ENCODE measurements at regions not wholly inside any gene's neighbourhood (a gene's known extent, or its start where the extent isn't known, plus 50 kb on each side); places are given as distances from the start of the nearest gene placed in this dataset.

DNA sequence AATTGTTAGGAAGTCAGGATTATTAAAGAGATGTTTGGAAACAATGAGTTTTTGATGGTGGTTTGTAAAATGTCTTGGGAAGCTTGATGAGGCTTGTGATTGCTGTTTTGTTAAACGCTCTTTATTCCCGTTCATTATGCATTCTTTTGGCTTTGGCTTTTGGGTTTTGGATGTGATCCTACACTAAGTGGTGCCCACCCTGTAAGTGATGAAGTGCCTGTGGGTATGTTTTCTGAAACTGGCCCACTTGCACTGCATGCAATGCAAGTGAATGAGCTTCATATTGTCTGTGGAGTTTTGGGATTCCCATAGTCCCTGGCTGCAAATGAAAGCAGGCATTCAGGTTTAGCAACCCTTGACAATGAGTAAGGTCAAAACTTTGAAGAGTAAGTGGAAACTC lies 1035.5 kb upstream of the WWC1 start:
- CTCF ChIA-PET = no interaction called here
- no peak for ATAC-seq
- POLR2A ChIA-PET = no interaction called here

DNA sequence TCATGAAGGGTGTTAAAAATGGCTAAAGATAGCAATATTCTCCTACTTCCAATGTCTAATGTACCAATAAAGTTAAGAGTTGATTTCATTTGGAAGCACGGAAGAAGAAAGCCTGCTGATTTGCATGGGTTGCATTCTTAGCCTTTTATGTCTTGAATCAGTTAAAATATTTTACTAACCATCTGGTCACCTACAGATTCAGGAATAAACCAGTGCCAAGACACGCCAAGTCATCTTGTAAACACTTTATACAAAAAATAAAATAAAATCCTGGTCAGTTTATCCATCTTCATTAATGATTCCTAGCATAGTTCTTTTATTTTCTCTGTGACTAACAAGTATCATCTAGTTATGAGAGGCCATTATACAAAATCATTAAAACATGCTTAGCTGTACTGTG lies 1031.6 kb upstream of the WWC1 start:
- intact Hi-C loops (cut with micrococcal nuclease) = no loop called here
- ChIA-PET POLR2A (no interaction called here), CTCF (no interaction called here)
- no peaks in the 10 kb centered on the region for H3K36me3 Mint-ChIP-seq (ENCODE audit: low read depth)
- TF ChIP-seq, protein P1, sequence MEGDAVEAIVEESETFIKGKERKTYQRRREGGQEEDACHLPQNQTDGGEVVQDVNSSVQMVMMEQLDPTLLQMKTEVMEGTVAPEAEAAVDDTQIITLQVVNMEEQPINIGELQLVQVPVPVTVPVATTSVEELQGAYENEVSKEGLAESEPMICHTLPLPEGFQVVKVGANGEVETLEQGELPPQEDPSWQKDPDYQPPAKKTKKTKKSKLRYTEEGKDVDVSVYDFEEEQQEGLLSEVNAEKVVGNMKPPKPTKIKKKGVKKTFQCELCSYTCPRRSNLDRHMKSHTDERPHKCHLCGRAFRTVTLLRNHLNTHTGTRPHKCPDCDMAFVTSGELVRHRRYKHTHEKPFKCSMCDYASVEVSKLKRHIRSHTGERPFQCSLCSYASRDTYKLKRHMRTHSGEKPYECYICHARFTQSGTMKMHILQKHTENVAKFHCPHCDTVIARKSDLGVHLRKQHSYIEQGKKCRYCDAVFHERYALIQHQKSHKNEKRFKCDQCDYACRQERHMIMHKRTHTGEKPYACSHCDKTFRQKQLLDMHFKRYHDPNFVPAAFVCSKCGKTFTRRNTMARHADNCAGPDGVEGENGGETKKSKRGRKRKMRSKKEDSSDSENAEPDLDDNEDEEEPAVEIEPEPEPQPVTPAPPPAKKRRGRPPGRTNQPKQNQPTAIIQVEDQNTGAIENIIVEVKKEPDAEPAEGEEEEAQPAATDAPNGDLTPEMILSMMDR (IDR thresholded peaks at IDR 0.05) = no peak
- DNase-seq (no peak), ATAC-seq (no peak)
- no peaks in the 10 kb centered on the region for H3K27me3 Mint-ChIP-seq
- H3K9me3 Mint-ChIP-seq = peaks cover 8% of the 10 kb centered on the region
- H3K4me3 Mint-ChIP-seq = no peak overlapping the region
- H3K4me1 Mint-ChIP-seq (ENCODE audit: low read depth) = no peaks in the 10 kb centered on the region
- H3K27ac Mint-ChIP-seq = no peak overlapping the region

More for the DNA sequence above, 1035.5 kb upstream of the WWC1 start:
- no peaks in the 10 kb centered on the region for H3K4me1 Mint-ChIP-seq (ENCODE audit: low read depth)
- no peaks in the 10 kb centered on the region for H3K27me3 Mint-ChIP-seq
- no peak overlapping the region for H3K4me3 Mint-ChIP-seq
- no peak overlapping the region for H3K27ac Mint-ChIP-seq
- DNase-seq = no peak
- TF ChIP-seq, protein P1 (IDR thresholded peaks at IDR 0.05) = no peak
- peaks cover 3% of the 10 kb centered on the region for H3K9me3 Mint-ChIP-seq
- intact Hi-C loops (cut with micrococcal nuclease) = no loop called here
- no peaks in the 10 kb centered on the region for H3K36me3 Mint-ChIP-seq (ENCODE audit: low read depth)

DNA sequence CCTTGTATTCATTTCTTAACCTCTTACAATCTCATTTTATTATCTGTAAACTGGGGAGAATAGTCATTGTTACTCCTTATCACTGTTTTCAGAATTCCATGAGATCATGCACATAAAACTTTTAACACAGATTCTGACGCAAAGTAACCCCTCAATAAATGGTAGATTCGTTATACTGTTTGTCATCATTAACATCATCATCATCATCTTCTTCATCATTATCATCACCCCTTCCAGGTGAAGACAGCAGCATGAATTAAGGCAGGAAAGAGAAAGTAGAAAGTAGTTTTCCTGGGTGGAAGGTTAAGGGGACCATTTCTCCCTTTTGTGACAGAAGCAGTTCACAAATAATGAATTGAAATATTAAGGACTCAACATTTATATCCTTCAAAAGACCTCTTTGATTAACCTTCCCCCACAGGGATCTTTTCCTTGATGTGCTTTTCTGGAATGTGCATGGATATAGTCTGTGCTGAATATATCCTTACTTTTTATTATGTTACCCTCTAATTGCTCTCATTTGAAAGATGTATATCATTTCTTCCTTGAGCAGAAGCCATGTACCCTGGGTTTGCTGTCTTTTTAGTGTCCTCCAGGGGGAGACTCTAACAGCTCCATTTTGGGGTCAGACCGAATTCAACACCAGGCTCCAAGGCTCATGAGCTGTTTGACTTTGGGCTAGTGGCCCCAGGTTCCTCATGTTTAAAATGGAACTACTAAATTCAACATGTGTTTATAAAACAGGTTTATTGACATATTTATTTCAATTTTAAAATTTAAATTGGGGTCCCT lies 1029.9 kb upstream of the WWC1 start:
- Mint-ChIP-seq H3K36me3 (ENCODE audit: low read depth) (no peaks in the 10 kb centered on the region), H3K27me3 (no peaks in the 10 kb centered on the region), H3K27ac (no peak overlapping the region), H3K4me1 (ENCODE audit: low read depth) (no peaks in the 10 kb centered on the region), H3K9me3 (peaks cover 7% of the 10 kb centered on the region), H3K4me3 (no peak overlapping the region)
- TF ChIP-seq, protein P1 (IDR thresholded peaks at IDR 0.05) = no peak
- intact Hi-C loops (cut with micrococcal nuclease) = no loop called here
- ChIA-PET POLR2A (no interaction called here), CTCF (no interaction called here)
- ATAC-seq = no peak
- DNase-seq = no peak

DNA sequence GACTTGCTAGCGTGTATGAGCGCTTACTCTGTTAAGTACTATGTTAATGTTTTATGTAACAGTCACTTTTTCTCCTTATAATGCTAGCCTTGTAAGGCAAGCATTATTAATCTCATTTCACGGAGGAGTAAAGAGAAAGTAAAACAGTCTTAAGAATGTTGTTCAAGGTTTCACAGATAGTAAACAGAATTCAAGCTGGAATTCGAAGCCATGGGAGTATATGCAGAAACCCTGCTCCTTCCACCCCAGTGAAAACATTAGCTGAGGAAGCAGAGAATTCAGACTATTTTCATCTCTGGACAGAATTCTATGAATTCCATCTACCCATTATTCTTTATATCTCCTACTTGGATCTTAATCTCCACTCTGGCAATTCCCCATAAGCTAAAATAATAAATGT lies 1028.3 kb upstream of the WWC1 start:
- ATAC-seq (no peak), DNase-seq (no peak)
- H3K27me3 Mint-ChIP-seq = no peaks in the 10 kb centered on the region
- H3K36me3 Mint-ChIP-seq (ENCODE audit: low read depth) = no peaks in the 10 kb centered on the region
- peaks cover 8% of the 10 kb centered on the region for H3K9me3 Mint-ChIP-seq
- H3K4me3 Mint-ChIP-seq = no peak overlapping the region
- POLR2A ChIA-PET = interaction anchor here (0.6 kb wide), 1 partner anchor 20 kb away, joined by 3 read pairs; no protein-coding TSS in a partner anchor
- intact Hi-C loops (cut with micrococcal nuclease) = no loop called here
- TF ChIP-seq, protein P1 (IDR thresholded peaks at IDR 0.05) = no peak
- H3K4me1 Mint-ChIP-seq (ENCODE audit: low read depth) = no peaks in the 10 kb centered on the region
- CTCF ChIA-PET = no interaction called here
- no peak overlapping the region for H3K27ac Mint-ChIP-seq

DNA sequence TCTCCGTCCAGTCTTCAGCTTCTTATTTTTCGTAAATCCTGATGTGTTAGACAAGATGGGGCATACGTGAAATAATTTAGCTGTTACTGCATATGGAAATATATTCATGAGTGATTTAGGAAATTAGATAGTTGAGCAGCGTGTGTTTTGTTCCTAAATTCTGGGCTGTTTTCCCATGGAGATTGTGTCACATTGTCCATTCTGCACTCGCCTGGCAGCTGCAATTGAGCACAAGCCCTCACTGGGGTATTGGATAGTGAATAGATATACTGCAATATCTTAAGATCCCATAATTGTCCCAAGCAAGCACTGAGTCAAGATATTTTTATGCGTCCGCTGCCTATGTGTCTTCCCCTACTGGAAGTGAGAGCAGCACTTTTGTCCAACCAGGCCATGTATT lies 1027.1 kb upstream of the WWC1 start:
- ATAC-seq (no peak), DNase-seq (no peak)
- intact Hi-C loops (cut with micrococcal nuclease) = no loop called here
- Mint-ChIP-seq H3K9me3 (peaks cover 8% of the 10 kb centered on the region), H3K27ac (no peak overlapping the region), H3K4me3 (no peak overlapping the region), H3K27me3 (no peaks in the 10 kb centered on the region), H3K36me3 (ENCODE audit: low read depth) (no peaks in the 10 kb centered on the region), H3K4me1 (ENCODE audit: low read depth) (no peaks in the 10 kb centered on the region)
- ChIA-PET CTCF (no interaction called here), POLR2A (no interaction called here)
- TF ChIP-seq, protein P1 (IDR thresholded peaks at IDR 0.05) = no peak

All from activated CD8-positive, alpha-beta T cell treated with anti-CD3 and anti-CD28 coated beads for 36 hours (primary cell).